GM23338 (cell line): ENCODE measurements at regions not wholly inside any gene's neighbourhood (a gene's known extent, or its start where the extent isn't known, plus 50 kb on each side); places are given as distances from the start of the nearest gene placed in this dataset.

ENCODE experiments used
- ATAC-seq: fragments of 200-7000 bp; cut with Tn5 transposase; 3 replicates; pipeline ENCODE4 v1.9.1; 2020
- DNase-seq: peaks from one replicate; pipeline ENCODE4 v3.0.0-alpha.2; 2015; ENCODE audit warnings: low spot score
- H2AFZ ChIP-seq: fragments of 200-600 bp; sonication (generic); 2 replicates; pipeline ENCODE4 v1.8.0; 2016; ENCODE audit warnings: antibody characterized with exemption, mild to moderate bottlenecking, moderate library complexity
- H3F3A ChIP-seq: fragments of 200-600 bp; sonication (generic); replicated peaks from 2 replicates; pipeline ENCODE4 v1.8.0; 2017; ENCODE audit warnings: antibody characterized with exemption, mixed run types, low read depth
- H3K27ac ChIP-seq: fragments of 200-600 bp; sonication (generic); 2 replicates; pipeline ENCODE4 v1.6.1; 2016; ENCODE audit warnings: low read depth
- H3K27me3 ChIP-seq: fragments of 200-600 bp; sonication (generic); 2 replicates; pipeline ENCODE4 v1.8.0; 2016; ENCODE audit warnings: mild to moderate bottlenecking, mixed run types, moderate library complexity; ENCODE audit not compliant: insufficient read depth
- H3K36me3 ChIP-seq: fragments of 200-600 bp; sonication (generic); 2 replicates; pipeline ENCODE4 v1.8.0; 2016; ENCODE audit warnings: mild to moderate bottlenecking; ENCODE audit not compliant: insufficient read depth
- H3K4me1 ChIP-seq: fragments of 200-600 bp; sonication (generic); 2 replicates; pipeline ENCODE4 v1.8.0; 2016; ENCODE audit warnings: mild to moderate bottlenecking, moderate library complexity; ENCODE audit not compliant: insufficient read depth
- H3K4me2 ChIP-seq: fragments of 200-600 bp; sonication (generic); 2 replicates; pipeline ENCODE4 v1.7.1; 2017; ENCODE audit warnings: mixed run types
- H3K4me3 ChIP-seq: fragments of 200-600 bp; sonication (generic); 2 replicates; pipeline ENCODE4 v1.6.1; 2016; ENCODE audit warnings: mixed run types
- H3K79me2 ChIP-seq: fragments of 200-600 bp; sonication (generic); replicated peaks from 2 replicates; pipeline ENCODE4 v1.8.0; 2017; ENCODE audit warnings: mild to moderate bottlenecking; ENCODE audit not compliant: insufficient read depth
- H3K9me2 ChIP-seq: fragments of 200-600 bp; sonication (generic); 2 replicates; pipeline ENCODE4 v1.8.0; 2017; ENCODE audit not compliant: insufficient read depth
- H4K20me1 ChIP-seq: fragments of 200-600 bp; sonication (generic); replicated peaks from 2 replicates; pipeline ENCODE4 v1.8.0; 2017; ENCODE audit warnings: mild to moderate bottlenecking; ENCODE audit not compliant: insufficient read depth
- H3K27ac Mint-ChIP-seq: 2 replicates; pipeline ENCODE4 v1.8.0; 2020; ENCODE audit warnings: inconsistent platforms, mild to moderate bottlenecking, moderate library complexity, mixed read lengths
- H3K27me3 Mint-ChIP-seq: 3 replicates; pipeline ENCODE4 v1.8.0; 2022; ENCODE audit warnings: low read depth, mild to moderate bottlenecking, moderate library complexity, mixed read lengths, inconsistent platforms; ENCODE audit not compliant: insufficient read depth, poor library complexity
- H3K36me3 Mint-ChIP-seq: 3 replicates; pipeline ENCODE4 v1.8.0; 2021; ENCODE audit warnings: low read depth, mild to moderate bottlenecking, inconsistent platforms, moderate library complexity, mixed read lengths
- H3K4me1 Mint-ChIP-seq: 3 replicates; pipeline ENCODE4 v1.8.0; 2020; ENCODE audit warnings: mild to moderate bottlenecking, inconsistent platforms, mixed read lengths
- H3K4me3 Mint-ChIP-seq: 3 replicates; pipeline ENCODE4 v1.8.0; 2021; ENCODE audit warnings: moderate library complexity, mild to moderate bottlenecking, inconsistent platforms, mixed read lengths
- H3K9me3 Mint-ChIP-seq: 3 replicates; pipeline ENCODE4 v1.8.0; 2020; ENCODE audit warnings: moderate library complexity, mild to moderate bottlenecking, inconsistent platforms, mixed read lengths
- EZH2 ChIP-seq: fragments of 200-600 bp; sonication (generic); IDR thresholded peaks from one replicate; pipeline ENCODE4 v1.8.0; 2017; ENCODE audit warnings: antibody characterized with exemption, mild to moderate bottlenecking, low read depth; ENCODE audit not compliant: unreplicated experiment
- TF ChIP-seq, protein P1 (sequence below), 2 experiments: fragments of 200-600 bp in 1 of 2; sonication (generic) in 1 of 2; conservative IDR thresholded peaks; 2 replicates each; pipeline versions ENCODE4 v1.5.1 to v1.6.1; 2016 to 2017; ENCODE audit warnings: antibody characterized with exemption in 2 of 2, low read depth in 2 of 2, mild to moderate bottlenecking in 2 of 2, moderate library complexity in 1 of 2
- TF ChIP-seq, protein P2 (sequence below): IDR thresholded peaks from one replicate; pipeline ENCODE4 v1.6.1; 2018; ENCODE audit warnings: antibody characterized with exemption; ENCODE audit not compliant: unreplicated experiment

DNA sequence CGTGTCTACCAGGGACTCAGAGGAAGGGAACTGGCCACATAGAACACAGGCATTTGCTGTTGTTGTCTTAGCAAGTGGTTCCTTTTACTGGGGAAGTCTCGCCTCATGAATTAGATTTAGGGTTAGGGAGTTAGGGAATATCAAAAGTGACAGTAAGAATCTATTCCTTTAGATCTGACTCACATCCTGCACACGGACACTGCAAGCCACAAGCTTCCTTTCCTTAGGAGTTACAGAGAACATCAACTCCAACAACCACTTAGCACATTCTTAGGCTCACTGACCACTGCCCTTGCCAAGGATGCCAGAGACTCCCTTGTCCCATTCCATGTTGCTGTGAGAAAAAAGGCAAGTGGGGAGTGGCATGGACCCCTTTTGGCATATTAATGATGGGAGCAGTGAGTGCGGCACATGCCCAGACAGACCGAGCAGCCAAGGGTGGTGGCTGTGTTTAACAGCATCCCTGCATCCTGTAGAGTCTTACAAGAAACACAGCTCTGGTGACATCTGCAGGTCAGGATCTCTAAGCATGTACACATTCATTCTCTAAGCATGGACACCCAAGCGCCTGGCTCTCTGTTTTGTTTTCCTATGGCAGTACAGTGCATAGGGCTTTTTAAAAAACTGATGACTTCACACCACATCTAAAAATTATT lies 745.6 kb upstream of the RAB6C start:
- Histone ChIP-seq H3K4me1 (no peaks in the 10 kb centered on the region), H3F3A (no peaks in the 10 kb centered on the region), H3K27me3 (no peaks in the 10 kb centered on the region), H4K20me1 (no peaks in the 10 kb centered on the region), H3K9me2 (0 out of 2 replicates have a peak, but pooled peaks cover 4% of the 10 kb centered on the region), H2AFZ (no peak overlapping the region), H3K27ac (no peak overlapping the region), H3K4me2 (no peak overlapping the region), H3K36me3 (no peaks in the 10 kb centered on the region), H3K4me3 (no peak overlapping the region), H3K79me2 (no peaks in the 10 kb centered on the region)
- no peaks in the 10 kb centered on the region for H3K36me3 Mint-ChIP-seq
- H3K9me3 Mint-ChIP-seq = no peaks in the 10 kb centered on the region
- TF ChIP-seq EZH2 = no peak
- TF ChIP-seq, protein P1, sequence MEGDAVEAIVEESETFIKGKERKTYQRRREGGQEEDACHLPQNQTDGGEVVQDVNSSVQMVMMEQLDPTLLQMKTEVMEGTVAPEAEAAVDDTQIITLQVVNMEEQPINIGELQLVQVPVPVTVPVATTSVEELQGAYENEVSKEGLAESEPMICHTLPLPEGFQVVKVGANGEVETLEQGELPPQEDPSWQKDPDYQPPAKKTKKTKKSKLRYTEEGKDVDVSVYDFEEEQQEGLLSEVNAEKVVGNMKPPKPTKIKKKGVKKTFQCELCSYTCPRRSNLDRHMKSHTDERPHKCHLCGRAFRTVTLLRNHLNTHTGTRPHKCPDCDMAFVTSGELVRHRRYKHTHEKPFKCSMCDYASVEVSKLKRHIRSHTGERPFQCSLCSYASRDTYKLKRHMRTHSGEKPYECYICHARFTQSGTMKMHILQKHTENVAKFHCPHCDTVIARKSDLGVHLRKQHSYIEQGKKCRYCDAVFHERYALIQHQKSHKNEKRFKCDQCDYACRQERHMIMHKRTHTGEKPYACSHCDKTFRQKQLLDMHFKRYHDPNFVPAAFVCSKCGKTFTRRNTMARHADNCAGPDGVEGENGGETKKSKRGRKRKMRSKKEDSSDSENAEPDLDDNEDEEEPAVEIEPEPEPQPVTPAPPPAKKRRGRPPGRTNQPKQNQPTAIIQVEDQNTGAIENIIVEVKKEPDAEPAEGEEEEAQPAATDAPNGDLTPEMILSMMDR (conservative IDR thresholded peaks at IDR 0.05; ENCODE audit: low read depth in 2 of 2) = peak; percentile 12 to 50; a peak in 2 of 4 replicates
- peaks cover 4% of the 10 kb centered on the region for H3K27me3 Mint-ChIP-seq
- no peaks in the 10 kb centered on the region for H3K4me1 Mint-ChIP-seq
- H3K27ac Mint-ChIP-seq = no peak overlapping the region
- no peak overlapping the region for H3K4me3 Mint-ChIP-seq
- DNase-seq (peak; percentile 27), ATAC-seq (peak; percentile 74)

DNA sequence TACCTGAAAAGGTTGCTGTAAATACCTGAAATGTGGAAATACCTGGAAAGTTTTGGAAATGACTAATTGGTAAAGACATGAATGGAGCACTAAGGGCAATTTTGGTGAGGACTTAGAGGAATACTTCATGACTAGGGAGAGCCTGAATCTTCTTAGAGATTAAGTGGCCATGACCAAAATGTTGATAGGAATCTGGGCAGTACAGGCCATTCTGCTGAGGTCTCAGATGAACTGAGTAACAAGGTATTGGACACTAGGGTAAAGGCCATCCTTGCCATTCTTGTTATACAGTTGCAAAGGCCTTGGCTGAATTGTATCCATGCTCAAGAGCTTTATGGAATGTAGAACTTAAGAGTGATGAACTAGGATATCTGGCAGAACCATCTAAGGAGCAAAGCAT lies 742.9 kb upstream of the RAB6C start:
- H3K4me3 Mint-ChIP-seq = no peak overlapping the region
- Histone ChIP-seq H3K79me2 (no peaks in the 10 kb centered on the region), H3K4me3 (no peak overlapping the region), H3K4me1 (no peaks in the 10 kb centered on the region), H4K20me1 (no peaks in the 10 kb centered on the region), H3K9me2 (0 out of 2 replicates have a peak, but pooled peaks cover 3% of the 10 kb centered on the region), H3K27ac (no peak overlapping the region), H3K27me3 (no peaks in the 10 kb centered on the region), H3K36me3 (no peaks in the 10 kb centered on the region), H3K4me2 (no peak overlapping the region), H2AFZ (no peak overlapping the region), H3F3A (no peaks in the 10 kb centered on the region)
- H3K4me1 Mint-ChIP-seq = no peaks in the 10 kb centered on the region
- no peaks in the 10 kb centered on the region for H3K36me3 Mint-ChIP-seq
- TF ChIP-seq, protein P2, sequence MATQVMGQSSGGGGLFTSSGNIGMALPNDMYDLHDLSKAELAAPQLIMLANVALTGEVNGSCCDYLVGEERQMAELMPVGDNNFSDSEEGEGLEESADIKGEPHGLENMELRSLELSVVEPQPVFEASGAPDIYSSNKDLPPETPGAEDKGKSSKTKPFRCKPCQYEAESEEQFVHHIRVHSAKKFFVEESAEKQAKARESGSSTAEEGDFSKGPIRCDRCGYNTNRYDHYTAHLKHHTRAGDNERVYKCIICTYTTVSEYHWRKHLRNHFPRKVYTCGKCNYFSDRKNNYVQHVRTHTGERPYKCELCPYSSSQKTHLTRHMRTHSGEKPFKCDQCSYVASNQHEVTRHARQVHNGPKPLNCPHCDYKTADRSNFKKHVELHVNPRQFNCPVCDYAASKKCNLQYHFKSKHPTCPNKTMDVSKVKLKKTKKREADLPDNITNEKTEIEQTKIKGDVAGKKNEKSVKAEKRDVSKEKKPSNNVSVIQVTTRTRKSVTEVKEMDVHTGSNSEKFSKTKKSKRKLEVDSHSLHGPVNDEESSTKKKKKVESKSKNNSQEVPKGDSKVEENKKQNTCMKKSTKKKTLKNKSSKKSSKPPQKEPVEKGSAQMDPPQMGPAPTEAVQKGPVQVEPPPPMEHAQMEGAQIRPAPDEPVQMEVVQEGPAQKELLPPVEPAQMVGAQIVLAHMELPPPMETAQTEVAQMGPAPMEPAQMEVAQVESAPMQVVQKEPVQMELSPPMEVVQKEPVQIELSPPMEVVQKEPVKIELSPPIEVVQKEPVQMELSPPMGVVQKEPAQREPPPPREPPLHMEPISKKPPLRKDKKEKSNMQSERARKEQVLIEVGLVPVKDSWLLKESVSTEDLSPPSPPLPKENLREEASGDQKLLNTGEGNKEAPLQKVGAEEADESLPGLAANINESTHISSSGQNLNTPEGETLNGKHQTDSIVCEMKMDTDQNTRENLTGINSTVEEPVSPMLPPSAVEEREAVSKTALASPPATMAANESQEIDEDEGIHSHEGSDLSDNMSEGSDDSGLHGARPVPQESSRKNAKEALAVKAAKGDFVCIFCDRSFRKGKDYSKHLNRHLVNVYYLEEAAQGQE = no peak
- H3K27me3 Mint-ChIP-seq = peaks cover 7% of the 10 kb centered on the region
- H3K9me3 Mint-ChIP-seq = no peaks in the 10 kb centered on the region; the same call in 2 of the 3 replicates
- DNase-seq (no peak), ATAC-seq (no peak)
- H3K27ac Mint-ChIP-seq = no peak overlapping the region
